AG20443 (cell line): ENCODE measurements at regions not wholly inside any gene's neighbourhood (a gene's known extent, or its start where the extent isn't known, plus 50 kb on each side); places are given as distances from the start of the nearest gene placed in this dataset.
"Not testable (repeated sequence)": the region's sequence is repeated elsewhere in the genome, so short reads cannot be mapped to it uniquely, and the experiment has no call there.

ENCODE experiments used
- DNase-seq: peaks from one replicate; pipeline ENCODE4 v3.0.0; 2012; ENCODE audit warnings: low spot score, mixed read lengths

GRCh38 chr9:86614871-86615849 is 260.9 kb upstream of the TUT7 start:
- DNase-seq, result peak; percentile 75

GRCh38 chr9:86613943-86614342 is 259.7 kb upstream of the TUT7 start:
- no peak for DNase-seq

GRCh38 chr9:86611534-86611933 is 257.3 kb upstream of the TUT7 start:
- DNase-seq, result not testable (repeated sequence)

GRCh38 chr9:86605303-86605702 is 251.1 kb upstream of the TUT7 start:
- no peak for DNase-seq

GRCh38 chr9:86604741-86605140 is 250.5 kb upstream of the TUT7 start:
- DNase-seq, result peak; percentile 75

GRCh38 chr9:86602715-86603114 is 248.5 kb upstream of the TUT7 start:
- DNase-seq, result no peak

GRCh38 chr9:86601697-86602096 is 247.5 kb upstream of the TUT7 start:
- DNase-seq, result no peak

GRCh38 chr9:86600977-86601376 is 246.8 kb upstream of the TUT7 start:
- no peak for DNase-seq

GRCh38 chr9:86600291-86600690 is 246.1 kb upstream of the TUT7 start:
- DNase-seq, result no peak

- DNase-seq, result no peak
Measured at GRCh38 chr9:86599561-86599960, 245.4 kb upstream of the TUT7 start.

GRCh38 chr9:86598411-86599239 is 244.4 kb upstream of the TUT7 start:
- no peak for DNase-seq

GRCh38 chr9:86594724-86595123 is 240.5 kb upstream of the TUT7 start:
- DNase-seq, result no peak

GRCh38 chr9:86591472-86591871 is 237.3 kb upstream of the TUT7 start:
- no peak for DNase-seq

GRCh38 chr9:86589730-86590129 is 235.5 kb upstream of the TUT7 start:
- no peak for DNase-seq

GRCh38 chr9:86589273-86589672 is 235.1 kb upstream of the TUT7 start:
- DNase-seq, result no peak

GRCh38 chr9:86586144-86586494 is 231.9 kb upstream of the TUT7 start:
- no peak for DNase-seq

GRCh38 chr9:86585422-86586143 is 231.4 kb upstream of the TUT7 start:
- no peak for DNase-seq

GRCh38 chr9:86580688-86581087 is 226.5 kb upstream of the TUT7 start:
- no peak for DNase-seq

GRCh38 chr9:86578722-86579121 is 224.5 kb upstream of the TUT7 start:
- DNase-seq, result no peak

- DNase-seq, result no peak
Measured at GRCh38 chr9:86577420-86578333, 223.5 kb upstream of the TUT7 start.

- DNase-seq, result no peak
Measured at GRCh38 chr9:86575825-86576525, 221.8 kb upstream of the TUT7 start.
